ENCODE measurements at regions not wholly inside any gene's neighbourhood (a gene's known extent, or its start where the extent isn't known, plus 50 kb on each side); places are given as distances from the start of the nearest gene placed in this dataset.

GRCh38 chr9:96183751-96184150 is 118.2 kb downstream of the HSD17B3 start:
- Histone ChIP-seq H4K20me1 (ENCODE audit: insufficient read depth, low read length, poor library complexity, severe bottlenecking) (no peaks in the 10 kb centered on the region), H3K9ac (ENCODE audit: low read depth, low read length, poor library complexity, severe bottlenecking) (no peak overlapping the region), H3K36me3 (ENCODE audit: insufficient read depth, low read length) (no peaks in the 10 kb centered on the region), H3K4me1 (ENCODE audit: insufficient read depth, low read length, poor library complexity, severe bottlenecking) (no peaks in the 10 kb centered on the region), H3F3A (ENCODE audit: low read depth) (no peaks in the 10 kb centered on the region), H3K4me2 (ENCODE audit: low read depth, low read length, poor library complexity, severe bottlenecking) (no peak overlapping the region), H2AFZ (ENCODE audit: low read length) (no peak overlapping the region), H3K79me2 (ENCODE audit: insufficient read depth, low read length) (no peaks in the 10 kb centered on the region), H3K4me3 (ENCODE audit: low read length, poor library complexity, severe bottlenecking) (no peak overlapping the region), H3K9me3 (ENCODE audit: insufficient read depth, low read depth, low read length) (peaks cover 6% of the 10 kb centered on the region), H3K27me3 (ENCODE audit: insufficient read depth, low read length, poor library complexity, severe bottlenecking) (peaks cover 5% of the 10 kb centered on the region), H3K9me2 (replicated peaks; ENCODE audit: low read depth, low read length) (no peaks in the 10 kb centered on the region)
- no peak for TF ChIP-seq EZH2phosphoT487 (IDR thresholded peaks at IDR 0.05; ENCODE audit: borderline replicate concordance)
- no peak for TF ChIP-seq CTCF (conservative IDR thresholded peaks at IDR 0.05; ENCODE audit: low read length)

GRCh38 chr9:96178153-96178552 is 123.8 kb downstream of the HSD17B3 start:
- no peaks in the 10 kb centered on the region for H3K9me3 ChIP-seq (ENCODE audit: insufficient read depth, low read depth, low read length)
- H4K20me1 ChIP-seq (ENCODE audit: insufficient read depth, low read length, poor library complexity, severe bottlenecking): no peaks in the 10 kb centered on the region
- H3F3A ChIP-seq (ENCODE audit: low read depth): no peaks in the 10 kb centered on the region
- H3K4me3 ChIP-seq (ENCODE audit: low read length, poor library complexity, severe bottlenecking): no peak overlapping the region
- no peak overlapping the region for H2AFZ ChIP-seq (ENCODE audit: low read length)
- H3K36me3 ChIP-seq (ENCODE audit: insufficient read depth, low read length): no peaks in the 10 kb centered on the region
- H3K4me1 ChIP-seq (ENCODE audit: insufficient read depth, low read length, poor library complexity, severe bottlenecking): no peaks in the 10 kb centered on the region
- no peak for TF ChIP-seq EZH2phosphoT487 (IDR thresholded peaks at IDR 0.05; ENCODE audit: borderline replicate concordance)
- TF ChIP-seq CTCF (conservative IDR thresholded peaks at IDR 0.05; ENCODE audit: low read length): no peak
- no peak overlapping the region for H3K9ac ChIP-seq (ENCODE audit: low read depth, low read length, poor library complexity, severe bottlenecking)
- H3K79me2 ChIP-seq (ENCODE audit: insufficient read depth, low read length): no peaks in the 10 kb centered on the region
- no peak overlapping the region for H3K4me2 ChIP-seq (ENCODE audit: low read depth, low read length, poor library complexity, severe bottlenecking)
- H3K9me2 ChIP-seq (replicated peaks; ENCODE audit: low read depth, low read length): no peaks in the 10 kb centered on the region
- H3K27me3 ChIP-seq (ENCODE audit: insufficient read depth, low read length, poor library complexity, severe bottlenecking): peaks cover 10% of the 10 kb centered on the region

GRCh38 chr9:96177719-96178028 is 124.3 kb downstream of the HSD17B3 start:
- no peaks in the 10 kb centered on the region for H3K9me3 ChIP-seq (ENCODE audit: insufficient read depth, low read depth, low read length)
- H3K27me3 ChIP-seq (ENCODE audit: insufficient read depth, low read length, poor library complexity, severe bottlenecking): peaks cover 10% of the 10 kb centered on the region
- no peak overlapping the region for H3K4me2 ChIP-seq (ENCODE audit: low read depth, low read length, poor library complexity, severe bottlenecking)
- no peaks in the 10 kb centered on the region for H4K20me1 ChIP-seq (ENCODE audit: insufficient read depth, low read length, poor library complexity, severe bottlenecking)
- no peak overlapping the region for H2AFZ ChIP-seq (ENCODE audit: low read length)
- no peaks in the 10 kb centered on the region for H3F3A ChIP-seq (ENCODE audit: low read depth)
- TF ChIP-seq CTCF (conservative IDR thresholded peaks at IDR 0.05; ENCODE audit: low read length): no peak
- no peak for TF ChIP-seq EZH2phosphoT487 (IDR thresholded peaks at IDR 0.05; ENCODE audit: borderline replicate concordance)
- H3K4me3 ChIP-seq (ENCODE audit: low read length, poor library complexity, severe bottlenecking): no peak overlapping the region
- H3K9ac ChIP-seq (ENCODE audit: low read depth, low read length, poor library complexity, severe bottlenecking): no peak overlapping the region
- no peaks in the 10 kb centered on the region for H3K4me1 ChIP-seq (ENCODE audit: insufficient read depth, low read length, poor library complexity, severe bottlenecking)
- H3K9me2 ChIP-seq (replicated peaks; ENCODE audit: low read depth, low read length): no peaks in the 10 kb centered on the region
- no peaks in the 10 kb centered on the region for H3K79me2 ChIP-seq (ENCODE audit: insufficient read depth, low read length)
- H3K36me3 ChIP-seq (ENCODE audit: insufficient read depth, low read length): no peaks in the 10 kb centered on the region

Data from Loucy (cell line).